SU-DHL-6 (cell line): ENCODE measurements at regions not wholly inside any gene's neighbourhood (a gene's known extent, or its start where the extent isn't known, plus 50 kb on each side); places are given as distances from the start of the nearest gene placed in this dataset.

Source experiments
- EZH2phosphoT487 ChIP-seq: fragments of 200-600 bp; sonication (generic), shearing (Covaris generic); conservative IDR thresholded peaks from 2 replicates; pipeline ENCODE4 v1.6.1; 2018; ENCODE audit warnings: mild to moderate bottlenecking, antibody characterized with exemption, low read length, moderate library complexity, mixed read lengths
- TF ChIP-seq, protein P1 (sequence below): fragments of 200-600 bp; sonication (generic); IDR thresholded peaks from one replicate; pipeline ENCODE4 v1.5.1; 2017; ENCODE audit warnings: antibody characterized with exemption, mild to moderate bottlenecking, low read length, moderate library complexity; ENCODE audit not compliant: insufficient read depth, poor library complexity, severe bottlenecking

DNA sequence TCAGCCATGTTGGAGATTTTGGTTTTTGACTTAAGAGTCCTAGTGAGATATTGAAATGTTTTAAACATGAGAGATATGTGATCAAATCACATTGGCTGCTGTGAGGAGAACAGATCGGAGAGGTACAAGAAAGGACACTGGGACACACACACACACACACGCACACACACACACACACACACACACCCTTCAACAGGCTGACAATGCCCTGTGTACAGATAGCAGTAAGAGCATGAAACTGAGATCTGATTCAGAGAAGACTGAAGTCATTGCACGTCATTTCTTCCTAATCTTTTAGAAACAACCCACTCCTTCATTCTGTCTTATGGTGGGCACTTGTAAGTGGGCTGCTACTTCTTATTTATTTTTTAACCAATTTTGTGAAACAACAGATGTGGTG lies 200.5 kb upstream of the E2F8 start:
- TF ChIP-seq, protein P1, sequence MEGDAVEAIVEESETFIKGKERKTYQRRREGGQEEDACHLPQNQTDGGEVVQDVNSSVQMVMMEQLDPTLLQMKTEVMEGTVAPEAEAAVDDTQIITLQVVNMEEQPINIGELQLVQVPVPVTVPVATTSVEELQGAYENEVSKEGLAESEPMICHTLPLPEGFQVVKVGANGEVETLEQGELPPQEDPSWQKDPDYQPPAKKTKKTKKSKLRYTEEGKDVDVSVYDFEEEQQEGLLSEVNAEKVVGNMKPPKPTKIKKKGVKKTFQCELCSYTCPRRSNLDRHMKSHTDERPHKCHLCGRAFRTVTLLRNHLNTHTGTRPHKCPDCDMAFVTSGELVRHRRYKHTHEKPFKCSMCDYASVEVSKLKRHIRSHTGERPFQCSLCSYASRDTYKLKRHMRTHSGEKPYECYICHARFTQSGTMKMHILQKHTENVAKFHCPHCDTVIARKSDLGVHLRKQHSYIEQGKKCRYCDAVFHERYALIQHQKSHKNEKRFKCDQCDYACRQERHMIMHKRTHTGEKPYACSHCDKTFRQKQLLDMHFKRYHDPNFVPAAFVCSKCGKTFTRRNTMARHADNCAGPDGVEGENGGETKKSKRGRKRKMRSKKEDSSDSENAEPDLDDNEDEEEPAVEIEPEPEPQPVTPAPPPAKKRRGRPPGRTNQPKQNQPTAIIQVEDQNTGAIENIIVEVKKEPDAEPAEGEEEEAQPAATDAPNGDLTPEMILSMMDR: no peak
- TF ChIP-seq EZH2phosphoT487: no peak
